GM19240 (cell line): ENCODE measurements at regions not wholly inside any gene's neighbourhood (a gene's known extent, or its start where the extent isn't known, plus 50 kb on each side); places are given as distances from the start of the nearest gene placed in this dataset.
"Not testable (repeated sequence)": the region's sequence is repeated elsewhere in the genome, so short reads cannot be mapped to it uniquely, and the experiment has no call there.

Experiments used
- DNase-seq: peaks from one replicate; pipeline ENCODE4 v3.0.0; 2011; ENCODE audit warnings: low spot score; ENCODE audit not compliant: insufficient read length

DNA sequence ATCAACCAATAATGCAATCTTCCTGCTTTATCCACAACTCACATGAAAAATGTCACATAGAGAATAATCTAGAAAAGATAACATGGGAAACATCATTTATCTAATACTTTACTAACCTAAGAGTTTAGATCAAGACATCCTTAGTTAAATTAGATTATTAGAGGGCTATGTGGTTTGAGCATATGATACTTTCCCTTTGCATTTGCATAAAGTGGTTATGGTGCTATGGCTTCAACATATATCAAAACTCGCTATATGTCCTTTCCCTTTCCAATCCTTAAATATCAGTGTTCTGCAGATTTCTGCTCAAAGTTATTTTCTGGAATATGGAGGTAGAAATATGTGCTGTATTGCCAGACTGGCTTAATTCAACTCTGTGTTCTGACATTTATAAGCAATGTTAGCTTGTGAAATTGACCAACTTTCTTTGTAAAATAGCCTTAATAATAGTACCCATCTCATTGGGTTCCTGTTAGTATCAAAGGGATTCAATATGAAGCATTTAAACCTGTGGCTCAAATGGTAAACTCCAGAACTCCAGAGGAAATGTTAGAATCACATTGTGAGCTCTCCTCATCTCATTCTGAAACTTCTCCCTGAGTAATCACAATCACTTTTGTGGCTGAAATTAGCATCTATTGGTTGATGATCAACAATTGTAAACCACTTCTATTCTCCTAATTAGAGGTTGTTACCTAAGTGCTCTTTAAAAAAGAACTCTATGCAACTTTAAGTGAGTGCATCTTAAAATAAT lies 1089.9 kb upstream of the SLC39A10 start:
- DNase-seq, result no peak

DNA sequence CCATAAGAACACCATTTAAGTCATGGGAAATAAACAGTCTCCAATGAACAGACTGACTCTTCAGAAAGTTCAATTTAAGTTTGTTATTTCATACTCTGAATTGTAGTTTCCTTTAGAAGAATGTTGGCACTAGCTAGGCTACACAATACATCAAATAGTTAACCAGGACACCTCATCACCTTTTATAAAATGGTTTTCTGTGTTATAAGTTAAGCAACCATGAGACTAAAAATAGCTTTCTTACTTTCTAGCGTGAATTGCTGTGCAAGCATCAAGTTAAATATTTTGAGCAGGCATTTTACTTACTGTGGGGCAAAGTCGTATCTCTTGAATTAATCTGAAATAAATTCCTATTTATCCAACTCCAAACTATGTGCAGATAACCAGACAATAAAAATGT lies 1092.6 kb upstream of the SLC39A10 start:
- DNase-seq, result no peak

DNA sequence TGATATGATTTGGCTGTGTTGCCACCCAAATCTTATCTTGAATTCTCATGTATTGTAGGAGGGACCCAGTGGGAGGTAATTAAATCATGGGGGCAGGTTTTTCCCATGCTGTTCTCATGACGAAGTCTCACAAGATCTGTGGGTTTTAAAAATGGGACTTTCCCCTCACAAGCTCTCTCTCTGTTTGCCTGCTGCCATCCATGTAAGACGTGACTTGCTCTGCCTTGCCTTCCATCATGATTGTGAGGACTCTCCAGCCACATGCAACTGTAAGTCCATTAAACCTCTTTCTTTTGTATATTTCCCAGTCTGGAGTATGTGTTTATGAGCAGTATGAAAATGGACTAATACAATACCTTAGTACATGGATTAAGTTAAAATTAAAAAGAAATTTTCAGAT lies 1094.7 kb upstream of the SLC39A10 start:
- DNase-seq, result no peak

DNA sequence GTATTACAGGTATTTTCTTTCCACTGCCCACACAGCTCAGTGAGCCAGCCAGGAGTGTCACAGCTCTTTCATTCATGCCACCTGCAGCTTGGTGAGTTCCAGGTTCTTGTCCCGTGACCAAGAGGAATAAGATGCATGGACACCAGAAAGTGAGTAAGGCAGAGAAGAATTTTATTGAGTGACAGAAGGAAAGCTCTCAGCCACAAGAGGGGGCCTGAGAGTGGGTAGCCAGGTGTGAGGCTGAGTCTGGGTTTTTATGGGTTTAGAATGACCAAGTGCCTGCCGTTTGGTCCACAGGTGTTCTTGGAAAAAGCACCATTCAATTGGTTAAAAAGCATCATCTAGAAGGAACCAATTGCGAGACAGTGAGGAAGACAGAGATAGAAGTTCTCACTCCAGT lies 1097.1 kb upstream of the SLC39A10 start:
- DNase-seq, result no peak

DNA sequence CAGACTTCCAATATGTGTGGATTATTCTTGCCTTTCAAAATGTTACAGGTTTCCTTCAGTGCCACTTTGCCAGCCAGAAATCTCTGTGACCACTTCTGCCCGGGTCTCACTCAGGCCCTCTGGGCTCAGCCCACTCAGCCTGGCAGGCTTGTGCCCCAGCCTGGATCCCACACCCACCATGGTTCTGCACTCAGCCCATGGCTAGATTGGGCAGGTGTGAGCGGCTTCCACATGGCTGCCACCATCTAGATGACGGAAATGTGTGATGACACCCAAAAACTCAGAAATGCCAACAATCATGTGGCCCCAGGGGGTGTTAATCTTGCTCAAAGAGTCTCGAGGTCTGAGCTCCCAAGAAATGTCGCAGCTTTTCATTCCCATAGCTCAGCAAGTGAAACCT lies 1097.5 kb upstream of the SLC39A10 start:
- DNase-seq, result no peak

DNA sequence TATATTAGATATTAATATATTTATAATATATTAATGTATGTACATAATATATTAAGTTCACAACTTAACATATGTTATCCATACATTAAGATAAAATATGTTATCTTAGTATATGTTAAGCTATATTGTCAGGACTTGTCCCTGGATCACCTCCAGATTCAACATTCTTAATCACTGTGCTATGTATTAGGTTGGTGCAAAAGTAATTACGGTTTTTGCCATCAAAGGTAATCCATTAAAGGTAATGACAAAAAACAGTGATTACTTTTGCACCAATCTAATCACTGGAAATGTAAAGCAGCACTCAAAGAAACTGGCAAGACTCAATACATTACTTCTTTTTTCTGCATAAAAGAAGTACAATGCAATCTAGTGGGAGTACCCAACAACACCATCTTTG lies 1099.0 kb upstream of the SLC39A10 start:
- DNase-seq, result no peak

DNA sequence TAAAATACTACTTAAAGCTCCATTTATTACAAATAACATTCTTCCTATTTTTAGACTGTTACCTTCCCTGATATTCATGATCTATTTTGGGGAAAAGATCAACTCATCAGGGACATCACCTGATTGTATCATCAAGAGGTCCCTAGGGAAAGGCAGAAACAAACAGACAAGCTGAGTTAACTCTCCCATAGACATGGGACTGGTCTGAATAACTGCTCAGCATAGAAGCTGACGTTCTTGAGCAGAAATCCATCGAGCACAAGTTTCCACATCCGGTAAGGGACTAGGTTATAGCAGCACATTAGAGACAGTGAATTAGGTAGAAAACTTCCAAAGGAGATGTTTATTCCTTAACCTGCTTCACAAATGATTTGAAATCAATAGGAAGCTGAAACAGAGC lies 1100.4 kb upstream of the SLC39A10 start:
- DNase-seq, result no peak

DNA sequence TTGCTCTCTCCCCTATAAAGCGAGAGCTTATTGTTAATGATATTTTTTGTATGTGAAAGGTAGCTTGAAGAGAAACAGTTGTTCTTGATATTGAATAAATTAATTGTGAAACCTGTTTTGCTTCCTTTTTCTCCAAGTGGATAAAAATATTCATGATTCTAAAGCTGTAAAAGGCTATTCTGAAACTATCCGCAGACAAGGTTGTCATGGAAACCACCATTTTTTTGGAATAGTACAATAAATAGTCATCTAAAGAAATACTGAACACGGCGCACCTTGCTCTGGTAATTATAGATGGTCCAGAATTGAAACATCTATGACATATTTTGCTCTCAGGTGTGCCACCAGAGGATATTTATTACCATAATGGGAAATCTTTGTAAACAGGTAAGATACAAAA lies 1103.0 kb upstream of the SLC39A10 start:
- no peak for DNase-seq

DNA sequence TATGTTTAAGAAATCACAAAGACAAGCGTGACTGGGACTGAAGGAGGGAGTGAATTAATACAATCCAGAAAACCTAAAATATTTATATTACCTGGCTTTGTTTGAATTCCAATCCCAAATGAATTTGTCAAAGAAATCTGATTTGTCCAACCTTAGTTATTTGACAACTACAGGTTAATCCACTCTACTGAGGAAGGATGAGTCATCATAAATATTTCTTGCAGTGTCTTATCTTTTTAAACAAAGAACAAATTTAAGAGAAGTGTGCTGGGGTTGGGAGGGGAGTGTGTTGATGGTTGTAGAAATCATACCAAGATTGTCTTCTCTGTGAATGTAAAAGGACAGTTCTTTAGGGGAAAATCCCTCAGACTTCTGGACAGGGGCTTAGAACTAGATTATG lies 1106.3 kb upstream of the SLC39A10 start:
- no peak for DNase-seq

DNA sequence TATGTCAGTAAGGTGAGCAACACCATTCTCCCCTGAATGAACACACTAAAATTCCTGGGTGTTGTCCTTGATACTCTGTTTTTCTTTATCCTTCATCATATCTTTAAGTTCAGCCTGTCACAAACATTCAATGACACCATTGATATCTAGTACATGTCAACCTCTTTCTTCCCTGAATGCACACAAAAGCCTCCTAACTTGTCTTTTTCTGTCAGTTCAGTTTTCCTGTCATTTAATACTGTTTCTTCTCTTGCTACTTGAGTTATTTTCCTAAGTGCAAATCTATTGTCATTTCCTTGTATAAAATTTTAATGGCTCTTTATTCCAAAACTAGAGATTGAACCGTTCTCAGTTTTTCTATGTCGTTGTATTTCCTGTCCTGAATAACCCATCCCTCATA lies 1107.6 kb upstream of the SLC39A10 start:
- no peak for DNase-seq

DNA sequence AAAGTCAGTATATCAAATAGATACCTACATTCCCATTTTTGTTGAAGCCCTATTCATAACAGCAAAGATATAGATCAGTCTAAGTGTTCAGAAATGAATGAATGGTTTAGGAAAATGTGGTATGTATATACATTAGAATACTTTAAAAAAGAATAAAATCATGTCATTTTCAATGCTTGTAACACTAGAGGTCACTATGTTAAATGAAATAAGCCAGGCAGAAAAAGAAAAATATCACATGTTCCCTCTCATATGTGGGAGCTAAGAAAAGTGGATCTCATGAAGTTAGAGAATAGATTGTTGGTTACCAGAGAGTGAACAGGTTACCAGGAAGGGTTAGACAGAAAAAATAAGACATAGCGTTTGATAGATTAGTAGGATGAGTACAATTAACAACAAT lies 1111.0 kb upstream of the SLC39A10 start:
- no peak for DNase-seq

DNA sequence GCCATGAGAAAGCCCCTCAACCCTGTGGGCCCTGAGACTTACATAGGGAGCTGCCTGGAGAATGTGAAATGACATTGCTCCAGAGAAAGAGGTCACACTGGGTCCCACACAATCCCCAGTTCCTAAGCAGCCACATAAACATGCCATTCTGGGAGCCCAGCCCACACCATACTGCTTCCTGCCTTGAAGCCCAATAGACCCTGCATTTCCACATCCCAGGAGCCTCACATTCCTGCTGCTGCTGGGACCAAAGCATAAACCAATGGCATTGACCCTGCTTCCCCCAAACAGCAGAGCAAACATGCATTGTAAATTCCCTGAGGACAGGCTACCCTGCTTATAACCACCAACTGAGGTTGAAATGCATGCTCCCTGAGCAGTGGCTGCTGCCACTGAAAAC lies 1117.6 kb upstream of the SLC39A10 start:
- no peak for DNase-seq

DNA sequence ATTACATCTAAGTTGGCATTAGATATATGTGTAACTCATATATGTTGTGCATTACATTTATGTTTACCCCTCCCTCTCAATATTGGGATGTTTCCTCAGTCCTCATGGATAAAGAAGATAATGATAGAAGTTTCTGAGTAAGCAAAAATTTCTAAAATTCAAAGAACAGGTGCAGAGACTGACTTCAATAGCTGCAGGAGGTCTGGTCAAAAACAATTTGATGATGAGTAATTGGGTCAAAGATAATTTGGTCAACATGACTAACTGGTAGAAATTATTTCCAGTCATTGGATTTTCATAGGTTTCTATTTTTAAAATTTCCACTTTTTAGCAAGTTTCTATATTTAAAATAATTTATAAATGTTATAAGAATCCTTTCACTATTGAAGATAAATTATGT lies 1130.9 kb upstream of the SLC39A10 start:
- DNase-seq, result no peak

DNA sequence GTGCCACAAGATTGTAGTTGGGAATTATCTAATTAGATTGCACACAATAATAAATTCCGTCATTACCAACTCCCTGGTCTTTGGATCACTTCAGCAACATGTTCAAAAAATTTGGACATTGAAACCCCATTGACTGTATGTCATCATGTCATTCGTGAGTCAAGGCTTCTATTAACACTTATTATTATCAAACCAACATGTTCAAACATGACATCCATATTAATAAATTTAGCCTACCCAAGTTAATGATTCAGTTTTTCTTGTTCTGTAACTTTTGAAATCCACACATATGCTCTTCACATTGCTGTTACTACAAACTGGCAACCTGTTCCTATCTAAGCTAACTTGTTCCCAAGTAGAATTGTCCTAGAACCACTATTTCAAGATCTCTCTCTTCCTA lies 1142.7 kb upstream of the SLC39A10 start:
- no peak for DNase-seq

DNA sequence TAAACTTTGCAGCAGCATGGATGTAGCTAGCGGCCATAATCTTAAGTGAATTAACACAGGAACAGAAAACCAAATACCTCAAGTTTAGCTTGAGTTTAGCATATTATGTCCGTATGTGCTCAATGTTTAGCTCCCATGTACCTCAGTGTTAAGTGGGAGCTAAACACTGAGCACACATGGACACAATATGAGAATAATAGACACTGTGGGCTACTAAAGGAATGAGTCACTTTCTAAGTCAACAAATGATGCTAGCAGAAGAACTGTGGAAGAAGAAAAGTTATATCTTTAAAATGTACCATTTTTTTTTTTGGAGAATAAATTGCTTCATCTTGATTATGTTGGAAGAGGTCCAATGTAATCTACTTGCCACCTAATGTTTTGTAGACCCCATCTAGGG lies 1146.0 kb upstream of the SLC39A10 start:
- not testable (repeated sequence) for DNase-seq

DNA sequence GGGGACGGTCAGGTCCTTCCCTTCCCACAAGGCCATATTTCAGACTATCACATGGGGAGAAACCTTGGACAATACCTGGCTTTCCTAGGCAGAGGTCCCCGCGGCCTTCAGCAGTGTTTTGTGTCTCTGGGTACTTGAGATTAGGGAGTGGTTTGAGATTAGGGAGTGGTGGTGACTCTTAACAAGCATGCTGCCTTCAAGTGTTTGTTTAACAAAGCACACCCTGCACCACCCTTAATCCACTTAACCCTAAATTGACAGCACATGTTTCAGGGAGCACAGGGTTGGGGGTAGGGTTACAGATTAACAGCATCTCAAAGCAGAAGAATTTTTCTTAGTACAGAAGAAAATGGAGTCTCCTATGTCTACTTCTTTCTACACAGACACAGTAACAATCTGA lies 1152.2 kb upstream of the SLC39A10 start:
- not testable (repeated sequence) for DNase-seq

DNA sequence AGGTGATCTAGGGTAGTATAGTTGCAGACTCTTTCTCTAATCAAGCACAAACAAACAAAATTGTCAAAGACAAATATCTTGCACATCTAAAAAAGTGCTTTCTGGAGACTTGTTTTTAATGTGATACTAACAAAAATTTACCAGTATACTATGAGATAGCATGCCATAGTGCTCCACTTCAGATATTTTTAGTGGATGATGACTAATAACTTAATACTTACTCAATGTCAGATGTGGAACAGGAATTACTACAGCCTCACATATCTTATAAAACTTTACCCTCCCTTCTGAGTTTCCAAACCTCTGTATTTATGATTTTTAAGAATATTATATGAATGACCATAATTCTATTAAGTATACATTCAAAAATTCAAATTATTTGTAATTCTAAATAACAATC lies 1162.0 kb upstream of the SLC39A10 start:
- no peak for DNase-seq

DNA sequence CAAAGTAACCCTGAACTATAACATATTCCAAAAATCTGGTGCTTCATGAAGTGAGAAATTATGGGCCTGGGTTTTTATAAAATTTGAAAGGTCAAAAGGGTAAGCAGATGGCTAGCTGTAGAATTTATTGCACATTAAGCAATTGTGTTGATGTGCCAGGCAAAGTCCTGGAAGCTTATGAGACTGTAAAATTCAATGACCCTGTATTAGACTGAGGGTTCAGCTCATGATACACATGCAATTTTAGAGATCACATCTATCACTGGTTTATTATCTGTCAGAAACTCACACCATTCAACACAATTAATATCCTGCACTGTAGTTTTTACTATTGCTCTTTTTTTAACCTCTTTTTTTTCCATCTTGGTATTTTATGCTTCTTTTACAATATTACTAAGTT lies 1162.6 kb upstream of the SLC39A10 start:
- no peak for DNase-seq

DNA sequence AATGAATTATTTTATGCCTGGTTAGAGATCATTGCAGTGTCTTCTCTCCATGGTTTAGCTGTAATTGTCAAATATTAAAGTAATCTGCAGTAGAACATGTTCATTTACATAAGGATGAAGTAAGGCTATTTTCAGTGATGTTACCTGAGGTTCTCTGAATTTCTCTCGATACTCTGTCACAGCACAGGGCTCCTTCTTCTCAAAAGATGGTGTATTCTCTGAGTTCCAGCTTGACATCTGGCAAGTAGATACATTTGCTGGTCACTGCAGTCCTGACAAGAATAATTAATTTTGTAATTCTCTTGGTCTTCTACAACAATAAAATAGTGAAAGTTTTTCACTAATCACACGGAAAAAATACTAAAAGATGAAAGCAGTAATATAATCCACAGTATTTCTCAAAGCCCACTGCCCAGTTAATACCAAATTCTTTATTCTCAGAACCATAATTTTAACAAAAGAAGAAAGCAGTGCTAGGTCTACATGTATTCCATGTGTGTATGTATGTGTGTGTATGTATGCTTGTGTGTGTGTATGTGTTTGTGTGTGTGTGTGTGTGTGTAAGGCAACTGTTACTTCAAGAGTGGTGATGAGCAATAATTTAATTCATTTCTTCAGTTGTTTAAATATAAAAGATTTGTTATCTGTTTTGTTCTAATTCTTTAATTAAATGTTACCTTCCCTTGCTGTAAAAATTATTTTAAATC lies 1165.5 kb upstream of the SLC39A10 start:
- no peak for DNase-seq

DNA sequence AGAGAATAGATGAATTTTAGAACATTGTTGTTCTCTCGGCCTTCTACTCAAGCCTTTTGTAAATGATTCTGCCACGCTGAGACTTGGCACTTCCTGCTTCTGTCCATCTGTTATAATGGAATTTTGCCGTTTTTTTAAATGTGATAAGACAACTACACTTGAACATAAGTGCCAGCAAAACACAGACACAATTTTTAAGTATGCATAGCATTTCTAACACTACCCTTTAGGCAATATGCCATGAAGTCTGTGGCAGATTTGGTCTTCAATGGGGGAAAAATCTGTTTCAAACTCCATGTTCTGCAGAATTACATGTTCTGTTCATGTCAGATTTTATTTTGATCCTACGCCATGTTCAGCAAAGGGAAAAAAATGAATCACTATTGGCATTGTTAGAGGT lies 1170.7 kb upstream of the SLC39A10 start:
- no peak for DNase-seq

DNA sequence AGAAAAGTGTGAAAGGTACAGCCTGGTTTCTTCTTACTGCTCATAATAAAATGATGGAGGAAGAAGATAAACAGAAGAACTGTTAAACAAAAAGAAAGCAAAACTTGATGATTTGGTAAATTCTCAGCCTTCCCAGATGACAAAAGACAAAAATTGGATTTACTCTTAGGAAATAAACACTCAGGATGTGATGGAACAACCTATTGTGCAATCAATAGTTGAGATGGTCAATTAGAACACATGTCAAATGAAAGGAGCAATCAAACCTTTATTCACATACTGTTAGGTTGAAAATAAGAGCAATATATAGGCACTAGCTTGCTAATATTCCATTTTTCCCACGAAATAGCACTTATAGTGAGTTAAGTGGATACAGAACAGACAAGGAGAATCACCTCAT lies 1174.0 kb upstream of the SLC39A10 start:
- DNase-seq, result no peak

DNA sequence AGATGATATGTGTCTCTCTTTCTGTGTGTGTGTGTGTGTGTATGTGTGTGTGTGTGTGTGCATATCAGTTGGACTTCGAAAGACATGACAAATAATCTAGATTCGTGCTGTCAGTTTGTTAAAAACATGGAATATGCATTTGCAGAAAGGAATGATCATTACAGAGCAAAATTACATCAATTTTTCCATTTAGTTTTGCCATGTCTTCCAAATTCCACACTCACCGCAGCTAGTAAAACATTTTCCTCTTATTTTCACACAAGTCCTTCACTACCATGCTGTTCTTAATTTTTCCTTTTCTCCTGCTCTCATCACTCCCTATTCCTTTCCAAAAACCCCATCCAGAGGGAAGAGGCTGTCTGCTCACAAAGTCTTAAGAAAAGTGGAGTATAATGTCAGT lies 1191.4 kb upstream of the SLC39A10 start:
- no peak for DNase-seq

DNA sequence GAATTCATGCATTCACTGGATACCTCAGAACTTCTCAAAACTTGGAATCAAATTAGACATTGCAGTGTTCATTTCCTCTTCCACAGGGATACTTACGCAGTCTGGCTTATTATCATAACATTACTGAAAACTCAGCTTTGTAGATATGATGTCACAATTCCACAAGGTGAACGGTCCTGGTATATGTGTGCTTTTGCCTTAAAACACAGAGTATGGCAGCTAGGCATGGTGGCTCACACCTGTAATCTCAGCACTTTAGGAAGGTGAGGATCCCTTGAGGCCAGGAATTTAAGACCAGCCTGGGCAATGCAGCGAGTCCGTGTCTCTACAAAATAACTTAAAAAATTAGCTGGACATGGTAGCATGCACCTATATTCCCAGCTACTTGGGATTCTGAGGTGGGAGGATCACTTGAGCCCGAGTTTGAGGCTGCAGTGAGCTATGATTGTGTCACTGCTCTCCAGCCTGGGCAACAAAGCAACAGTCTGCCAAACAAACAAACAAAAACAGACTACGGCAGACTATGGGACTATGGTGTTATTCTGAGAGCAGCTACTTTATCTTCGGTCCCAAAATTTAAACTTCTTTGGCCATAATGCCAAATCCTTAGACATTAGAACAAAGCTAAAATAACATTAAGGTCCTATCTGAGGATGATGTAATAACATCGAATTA lies 1191.9 kb upstream of the SLC39A10 start:
- DNase-seq, result no peak
